NCI-H2029 (cell line): ENCODE measurements at regions not wholly inside any gene's neighbourhood (a gene's known extent, or its start where the extent isn't known, plus 50 kb on each side); places are given as distances from the start of the nearest gene placed in this dataset.

Source experiments
- DNase-seq: peaks from one replicate; lab custom pipeline; 2025; lab: John Stamatoyannopoulos, UW

DNA sequence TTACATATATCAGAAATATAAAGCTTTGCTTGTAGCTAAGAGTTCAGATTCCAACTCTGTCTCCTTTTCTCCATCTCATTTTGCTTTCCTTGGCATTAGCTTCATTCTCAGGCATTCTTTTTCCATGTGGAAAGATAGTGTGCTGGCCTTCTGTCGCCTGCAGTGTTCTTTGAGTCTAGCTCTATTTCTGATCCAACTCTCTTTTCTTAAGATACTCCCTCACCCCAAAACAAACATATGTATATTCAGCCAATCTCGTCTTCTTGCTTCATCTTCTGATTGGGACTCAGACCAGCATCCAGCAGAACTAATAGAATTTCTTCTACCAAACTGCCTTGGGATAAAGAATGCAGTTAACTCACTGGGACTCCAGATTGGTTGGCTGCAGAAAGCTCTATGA, 532.2 kb downstream of the MID1IP1 start:
- no peak for DNase-seq

DNA sequence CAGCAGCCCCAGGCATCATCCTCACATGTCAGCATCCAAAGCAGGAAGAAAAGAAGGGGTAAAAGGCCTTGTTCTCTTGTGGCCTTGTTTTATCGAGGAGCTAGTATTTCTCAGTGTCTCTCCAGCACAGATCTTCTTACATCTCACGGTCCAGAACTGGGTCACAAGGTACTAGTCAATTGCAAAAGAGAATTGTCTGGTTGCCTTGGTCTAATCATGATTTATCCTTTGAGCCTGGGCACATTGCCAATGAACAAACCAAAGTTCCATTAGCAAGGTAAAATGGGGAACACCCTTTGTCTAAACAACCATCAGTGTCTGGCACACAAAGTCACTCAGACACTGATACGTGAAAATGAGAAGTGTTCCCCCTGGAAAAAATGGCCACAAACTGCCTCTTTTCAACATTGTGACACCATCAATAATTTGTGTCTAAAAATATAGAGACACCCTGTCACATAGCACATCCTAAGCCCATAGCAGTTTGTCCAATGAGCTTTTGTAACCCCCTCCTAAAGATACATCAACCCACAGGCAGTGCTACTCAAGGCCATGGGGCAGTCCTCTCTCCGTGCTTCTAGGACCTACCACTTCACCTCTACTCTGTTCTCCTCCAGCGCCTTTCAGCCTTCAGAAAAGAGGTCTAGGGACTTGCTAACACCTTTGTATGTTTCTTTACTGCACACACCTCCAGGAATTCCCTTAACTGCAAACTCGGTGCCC, 534.4 kb downstream of the MID1IP1 start:
- peak; percentile 9 for DNase-seq

DNA sequence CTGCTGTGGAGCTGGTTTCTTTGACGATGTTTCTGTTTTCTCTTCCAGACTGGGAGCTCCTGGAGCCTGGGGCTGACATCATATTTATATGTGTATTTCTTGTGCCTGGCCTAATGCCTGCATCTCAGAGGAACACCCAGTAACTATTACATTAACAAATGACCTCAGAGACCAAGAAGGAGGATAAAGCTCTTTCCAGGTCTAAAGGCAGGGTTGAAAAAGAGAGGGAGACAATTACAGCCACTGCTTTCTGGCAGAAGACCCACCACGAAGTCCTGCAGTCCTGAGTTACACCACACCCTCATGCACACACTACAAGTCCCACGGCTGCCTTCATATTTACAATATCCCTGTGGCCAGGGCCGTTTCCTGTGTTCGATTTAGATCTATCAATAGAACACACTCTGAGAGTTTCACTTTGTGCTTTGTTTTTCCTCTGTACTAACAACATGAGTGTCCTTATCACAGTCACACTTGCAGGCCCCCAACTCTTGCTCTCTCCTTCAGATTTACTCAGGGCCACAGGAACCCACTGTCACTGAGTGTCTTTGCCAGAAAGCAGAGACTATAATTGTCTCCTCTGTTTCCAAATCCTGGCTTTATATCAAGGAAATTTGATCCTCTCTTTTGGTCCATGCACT, 535.5 kb downstream of the MID1IP1 start:
- DNase-seq: peak; percentile 58

DNA sequence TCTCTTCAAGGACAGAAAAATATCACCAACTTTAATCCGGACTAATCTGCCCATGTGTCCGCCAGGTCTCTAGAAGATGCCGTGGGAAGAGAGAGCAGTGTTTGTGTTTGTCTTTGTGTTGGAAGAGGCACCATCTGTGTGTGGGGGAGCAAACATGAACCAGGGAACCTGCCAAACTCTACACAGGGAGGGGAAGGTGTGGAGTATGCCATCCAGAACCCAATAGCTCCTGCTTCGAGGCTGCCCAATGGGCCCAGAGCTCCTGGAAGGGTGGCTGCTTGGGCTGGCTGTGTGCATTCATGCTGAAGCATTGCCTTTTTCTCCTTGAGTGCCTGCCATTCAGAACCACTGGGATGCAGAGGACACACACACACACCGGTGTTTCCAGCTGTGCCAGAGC, 536.2 kb downstream of the MID1IP1 start:
- DNase-seq: peak; percentile 68

DNA sequence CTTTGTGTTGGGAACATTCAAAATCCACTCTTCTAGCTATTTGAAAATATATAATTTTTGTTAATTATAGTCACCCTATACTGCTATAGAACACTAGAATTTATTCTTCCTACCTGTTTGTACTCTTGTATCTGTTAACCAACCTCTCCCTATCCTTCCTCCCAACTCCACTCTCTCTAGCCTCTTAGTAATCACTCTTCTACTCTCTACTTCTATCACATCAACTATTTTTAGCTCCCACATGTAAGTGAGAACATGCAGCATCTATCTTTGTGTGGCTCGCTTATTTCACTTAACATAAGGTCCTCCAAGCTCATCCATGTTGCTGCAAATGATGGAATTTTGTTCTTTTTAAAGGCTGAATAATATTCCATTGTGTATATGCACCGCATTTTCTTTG, 537.3 kb downstream of the MID1IP1 start:
- no peak for DNase-seq

DNA sequence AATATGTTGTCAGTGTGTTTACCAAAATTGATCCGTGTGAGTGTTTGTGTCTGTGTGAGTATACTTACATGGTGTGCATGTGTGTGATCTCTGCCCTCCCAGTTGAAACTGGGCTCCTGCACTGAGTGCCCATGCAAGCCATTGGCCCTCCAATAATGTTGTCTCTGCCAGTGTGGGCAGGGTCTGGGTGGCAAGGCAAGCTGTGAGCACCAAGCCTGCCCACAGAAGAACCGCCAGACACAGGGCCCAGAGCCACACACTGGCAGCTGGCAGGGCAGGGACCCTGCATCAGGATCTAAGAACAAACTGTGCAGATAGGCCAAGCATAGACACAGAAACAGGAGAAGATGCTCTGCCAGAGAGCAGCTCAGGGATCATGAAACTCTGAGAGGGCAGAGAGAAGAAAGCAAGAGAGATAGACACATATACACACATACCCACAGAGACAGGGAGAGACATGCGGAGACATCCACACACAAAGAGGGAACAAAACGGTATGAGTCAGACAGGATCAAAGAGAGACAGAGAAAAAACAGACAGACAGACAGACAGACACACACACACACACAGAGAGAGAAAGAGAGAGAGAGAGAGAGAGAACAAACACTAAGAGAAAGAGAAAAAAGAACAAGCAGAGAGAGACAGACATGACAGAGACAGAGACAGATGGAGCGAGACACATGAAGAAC, 555.0 kb downstream of the MID1IP1 start:
- no peak for DNase-seq

DNA sequence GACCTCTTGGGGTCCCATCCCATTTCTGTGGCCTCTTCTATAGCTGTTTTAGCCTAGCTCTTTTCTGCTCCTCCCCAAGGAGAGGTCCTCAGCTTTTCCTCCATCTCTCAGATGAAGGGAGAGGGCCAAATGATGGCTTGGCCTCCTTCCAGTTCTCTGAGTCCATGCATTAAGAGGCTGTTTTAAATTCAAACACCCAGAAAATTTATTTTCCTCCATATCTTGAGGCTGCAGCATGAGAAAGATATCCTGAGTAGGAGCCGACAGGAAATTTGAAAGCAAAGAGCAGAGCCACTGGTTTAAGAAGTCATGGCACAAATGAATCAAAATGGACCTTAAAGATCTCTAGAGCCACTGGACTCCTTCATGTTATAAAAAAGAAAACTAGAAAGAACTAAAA, 558.8 kb downstream of the MID1IP1 start:
- no peak for DNase-seq

DNA sequence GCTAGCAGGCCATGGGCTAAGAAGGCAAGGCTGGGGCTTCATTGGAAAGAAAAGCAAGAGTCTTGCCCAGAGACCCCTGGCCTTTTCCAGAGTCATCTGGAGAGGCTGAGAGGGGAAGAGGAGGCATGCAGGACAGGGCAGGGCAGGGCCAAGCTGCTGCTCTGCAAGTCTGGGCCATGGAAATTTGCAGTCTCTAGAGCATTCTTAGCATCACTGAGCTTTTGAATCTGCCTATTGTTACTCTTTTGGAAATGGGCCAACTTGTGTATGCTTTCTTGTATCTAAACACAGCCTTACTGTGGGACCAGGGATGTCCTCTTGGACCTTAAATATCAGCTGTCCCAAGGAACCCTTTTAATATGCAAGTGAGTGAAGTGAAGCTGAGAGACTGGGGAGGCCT, 560.5 kb downstream of the MID1IP1 start:
- DNase-seq: no peak

DNA sequence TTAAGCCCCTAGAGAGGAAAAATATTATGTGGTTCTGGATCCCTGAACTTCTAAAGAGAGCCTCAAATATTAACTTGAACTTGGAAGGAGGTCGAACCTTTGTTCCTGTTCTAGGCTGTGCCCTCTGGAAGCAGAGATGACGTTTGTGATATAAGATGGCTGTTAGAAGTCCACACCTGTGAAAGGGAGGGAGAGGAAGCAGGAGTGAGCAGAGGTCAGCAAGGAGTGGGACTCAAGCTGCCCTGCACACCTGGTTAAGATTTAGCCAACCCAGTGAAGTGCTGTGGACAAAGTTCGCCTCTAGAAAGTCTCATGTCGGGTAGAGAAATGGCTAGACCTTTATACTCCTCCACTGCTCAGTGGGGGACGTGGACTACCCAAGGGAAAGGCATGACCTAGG, 566.2 kb downstream of the MID1IP1 start:
- no peak for DNase-seq

DNA sequence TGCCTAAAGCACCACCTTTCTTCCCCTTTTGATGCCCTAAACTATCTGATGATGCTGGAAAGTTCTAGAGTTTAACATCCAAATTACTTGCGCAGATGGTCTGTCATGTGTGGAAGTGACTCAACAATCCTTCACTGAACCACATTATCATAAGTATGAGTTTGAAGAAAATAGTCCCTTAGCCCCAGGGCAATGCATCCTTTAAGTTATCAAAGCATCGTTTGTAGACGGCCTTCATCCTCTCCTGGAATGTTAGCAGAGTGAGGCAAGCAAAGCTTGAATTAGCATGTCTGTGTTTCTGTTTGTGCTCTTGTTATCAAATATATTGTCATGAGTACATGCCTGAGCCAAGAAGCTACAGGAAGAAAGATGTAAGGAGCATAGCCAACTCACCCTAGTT, 570.9 kb downstream of the MID1IP1 start:
- DNase-seq: no peak

DNA sequence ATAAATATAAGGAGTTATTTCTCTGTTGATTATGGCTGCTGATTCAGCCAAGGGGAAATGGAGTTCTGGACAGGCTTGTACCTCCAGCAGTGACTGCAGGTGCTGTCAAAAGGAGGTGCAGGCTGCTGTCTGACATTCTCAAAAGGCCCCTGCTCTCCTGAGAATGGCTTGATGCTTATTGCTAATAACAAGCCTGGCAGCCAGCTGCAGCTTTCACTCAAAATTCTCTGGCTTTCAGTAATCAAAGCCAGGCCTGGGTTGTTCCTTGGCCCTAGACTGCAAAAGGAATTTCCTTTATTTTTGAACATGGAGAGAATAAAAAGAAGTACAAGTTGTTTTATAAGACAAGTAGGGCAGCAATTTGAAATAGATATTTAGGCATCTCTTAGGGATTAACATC, 575.9 kb downstream of the MID1IP1 start:
- DNase-seq: no peak

DNA sequence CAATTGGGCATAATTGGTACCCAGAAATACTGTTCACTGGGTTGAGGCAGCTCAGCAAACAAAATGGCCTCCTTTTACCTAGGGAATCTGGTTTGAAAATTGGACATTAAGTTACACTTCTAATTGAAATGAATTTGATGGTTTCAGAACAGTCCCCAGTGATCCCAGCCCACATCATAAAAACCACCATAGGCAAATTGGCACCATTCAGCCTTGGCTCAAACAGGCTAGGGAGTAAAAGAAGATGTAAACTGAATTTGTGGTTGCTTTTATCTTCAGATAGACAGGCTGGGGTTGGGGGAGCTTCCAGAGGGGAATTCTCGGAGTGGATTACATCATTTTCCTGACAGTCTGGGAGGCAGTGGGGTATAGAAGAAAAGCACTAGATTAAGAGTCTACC, 576.5 kb downstream of the MID1IP1 start:
- DNase-seq: no peak

DNA sequence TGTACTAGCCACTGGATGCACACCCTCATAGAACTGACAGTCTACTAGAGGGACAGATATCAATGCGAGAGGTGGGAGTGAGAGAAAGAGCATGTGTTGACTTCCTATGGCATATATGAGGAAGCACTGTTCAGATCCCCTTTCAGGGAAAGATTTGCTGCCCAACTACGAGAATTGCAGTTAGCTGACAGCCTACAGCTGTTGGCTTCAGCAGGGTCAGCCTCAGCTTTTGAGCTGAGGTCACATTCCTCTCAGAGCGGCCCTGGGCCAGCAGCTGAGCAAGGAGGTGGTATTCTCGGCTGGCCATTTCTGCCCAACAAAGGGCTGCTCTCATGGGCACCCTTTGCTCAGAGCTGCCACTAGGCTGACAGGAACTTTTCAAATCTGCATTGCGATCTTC, 580.2 kb downstream of the MID1IP1 start:
- no peak for DNase-seq

DNA sequence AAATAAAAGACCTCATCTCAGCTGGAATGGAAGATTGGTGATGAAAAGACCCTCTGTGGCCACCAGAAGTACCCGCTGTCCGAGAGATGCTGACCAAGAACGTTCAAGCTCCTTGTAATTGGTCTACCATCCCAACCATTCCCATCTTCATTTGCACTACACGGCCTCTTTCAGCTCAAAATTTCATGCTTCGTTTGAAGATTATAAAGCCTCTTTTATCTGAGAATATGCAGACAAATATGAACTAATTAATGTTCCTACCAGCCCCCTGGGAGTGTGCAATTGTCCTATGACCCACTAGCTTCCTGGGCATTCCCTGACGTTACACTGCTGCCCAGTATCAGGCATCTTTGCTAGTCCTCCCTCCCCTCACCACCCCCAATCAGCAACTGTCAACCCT, 583.7 kb downstream of the MID1IP1 start:
- no peak for DNase-seq

DNA sequence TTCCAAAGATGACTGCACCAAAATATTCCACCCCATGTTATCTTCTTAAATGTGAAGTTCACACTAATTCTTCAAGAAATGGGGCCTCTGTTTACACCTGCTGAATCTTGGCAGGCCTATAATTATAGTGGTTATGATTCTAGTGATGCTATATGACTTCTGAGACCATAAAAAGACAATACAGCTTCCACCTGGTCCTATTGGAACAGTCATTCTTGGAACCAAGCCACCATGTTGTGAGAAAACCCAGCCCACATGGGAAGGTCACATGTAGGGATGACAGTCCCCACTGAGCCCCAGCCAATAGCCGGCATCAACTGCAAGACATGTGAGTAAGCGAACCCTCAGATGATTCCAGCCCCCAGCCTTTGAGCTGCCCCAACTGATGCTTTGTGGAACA, 587.5 kb downstream of the MID1IP1 start:
- no peak for DNase-seq

DNA sequence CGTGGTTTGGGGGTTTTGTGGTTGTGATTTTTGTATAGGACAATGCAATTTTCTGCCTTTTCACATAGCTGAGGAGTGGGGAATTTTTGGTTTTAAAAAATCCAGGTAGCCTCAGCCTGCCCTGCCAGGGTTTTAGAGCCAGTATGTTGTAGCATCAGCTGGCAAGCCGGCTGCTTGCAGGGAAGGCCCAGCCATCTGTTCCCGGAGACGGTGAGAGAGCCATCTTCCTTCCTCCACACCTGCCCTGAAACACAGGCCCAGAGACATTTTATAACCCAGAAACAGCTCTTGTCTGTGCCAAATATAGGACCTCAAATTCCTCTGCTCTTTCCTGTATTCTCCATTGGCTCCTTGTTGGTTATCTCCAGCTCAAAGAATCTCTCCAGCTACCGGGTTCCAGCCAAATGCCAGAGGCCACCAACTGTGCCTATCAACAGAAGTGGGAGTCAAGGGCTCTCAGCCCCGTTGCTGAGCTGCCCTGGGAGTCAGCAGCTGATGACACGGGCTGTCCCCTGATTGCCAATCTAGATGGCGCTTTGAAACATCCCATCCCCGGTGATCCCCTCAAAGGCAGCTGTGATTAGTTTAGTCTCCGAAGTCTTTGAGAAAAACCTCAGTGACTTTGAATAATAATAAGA, 595.2 kb downstream of the MID1IP1 start:
- peak; percentile 40 for DNase-seq

DNA sequence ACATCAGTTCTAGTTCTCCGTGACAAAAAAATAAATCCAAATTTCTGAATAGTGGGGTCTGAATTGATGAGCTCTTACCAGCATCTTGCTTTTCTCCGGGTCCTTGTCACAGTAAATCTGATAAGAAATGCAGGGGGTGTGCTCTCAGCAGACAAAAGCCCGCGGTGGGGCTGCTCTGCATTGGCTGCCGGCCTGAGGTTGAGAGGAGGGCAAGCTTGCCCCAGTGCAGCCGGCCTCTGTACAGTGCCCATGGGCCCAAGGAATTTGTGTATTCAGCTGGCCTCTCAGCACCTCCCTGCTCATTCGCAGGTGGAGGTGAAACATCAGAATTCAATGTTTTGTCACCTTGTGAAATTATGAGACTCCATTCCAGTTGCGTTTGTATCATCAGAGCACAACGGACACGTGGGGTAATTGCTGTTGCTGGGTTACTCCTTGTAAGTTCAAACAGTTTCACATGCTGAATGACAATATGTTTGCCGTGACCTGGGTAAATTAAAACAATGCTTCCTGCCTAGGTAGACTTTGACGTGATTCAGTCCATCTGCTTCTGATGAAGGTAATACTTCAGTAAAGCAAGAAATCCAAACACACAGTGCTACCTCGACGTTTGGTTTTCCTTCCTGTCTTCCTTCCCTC, 596.4 kb downstream of the MID1IP1 start:
- peak; percentile 73 for DNase-seq

DNA sequence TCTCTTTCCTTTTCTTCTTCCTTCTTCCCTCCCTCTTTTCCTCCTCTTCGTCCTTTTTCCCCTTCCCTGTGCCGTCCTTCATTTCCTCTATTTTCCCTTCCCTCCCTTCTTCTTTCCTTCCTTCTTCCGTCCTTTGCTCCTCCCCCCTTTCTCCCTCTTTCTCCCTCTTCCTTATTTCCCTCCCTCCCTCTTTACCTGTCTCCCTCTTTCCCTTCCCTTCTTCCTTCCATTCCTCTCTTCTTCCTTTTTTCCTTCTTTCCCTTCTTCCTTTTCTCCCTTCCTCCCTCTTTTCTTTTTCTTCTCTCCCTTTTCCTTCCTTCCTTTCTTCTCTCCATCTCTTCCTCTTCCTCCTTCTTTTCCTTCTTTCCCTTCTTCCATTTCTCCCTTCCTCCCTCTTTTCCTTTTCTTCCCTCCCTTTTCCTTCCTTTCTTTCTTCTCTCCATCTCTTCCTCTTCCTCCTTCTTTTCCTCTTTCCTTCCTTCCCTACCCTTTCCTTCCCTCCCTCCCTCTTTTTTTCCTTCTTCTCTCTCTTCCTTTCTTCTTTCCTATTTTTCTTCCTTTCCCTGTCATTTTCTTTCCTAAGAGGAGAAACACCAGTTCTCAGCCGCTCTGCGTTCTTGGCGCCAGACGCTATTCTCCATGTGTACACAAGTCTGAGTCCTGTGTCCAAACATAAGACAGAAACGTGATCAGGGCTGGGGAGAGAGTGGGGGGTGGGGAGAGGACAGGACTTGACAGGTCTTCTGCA, 597.1 kb downstream of the MID1IP1 start:
- peak; percentile 22 for DNase-seq

DNA sequence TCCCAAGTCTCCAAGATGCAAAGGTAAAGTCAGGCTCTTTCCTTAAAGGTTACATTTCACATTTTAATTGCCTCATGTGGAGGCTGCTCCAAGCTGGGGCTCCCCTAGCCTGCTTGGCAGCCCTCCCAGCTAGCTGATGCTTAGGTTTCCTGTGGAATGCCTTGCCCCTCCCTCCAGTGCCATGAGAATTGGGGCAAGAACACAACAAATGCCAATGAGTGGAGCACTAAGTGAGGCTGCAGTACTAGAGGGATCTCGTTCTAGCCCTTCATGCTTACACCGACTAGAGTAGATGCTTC, 597.7 kb downstream of the MID1IP1 start:
- DNase-seq: no peak

DNA sequence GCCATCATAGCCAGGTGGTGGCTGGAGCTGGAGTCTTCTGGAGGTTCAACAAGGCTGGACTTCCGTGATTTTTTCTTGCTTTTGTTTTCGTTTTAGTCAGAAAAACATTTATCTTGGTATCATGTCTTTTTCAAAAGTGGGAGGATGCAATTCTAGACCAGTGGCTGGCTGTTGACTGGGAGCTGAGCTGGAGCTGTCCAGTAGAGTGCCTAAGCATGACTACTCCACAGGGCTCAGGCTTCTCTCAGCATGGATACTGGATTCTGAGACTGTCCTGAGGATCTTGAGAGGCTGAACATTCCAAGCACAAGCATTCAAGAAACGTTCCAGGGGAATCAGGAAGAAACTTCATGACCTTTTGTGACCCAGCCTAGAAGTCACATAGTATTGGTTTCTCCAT, 598.1 kb downstream of the MID1IP1 start:
- no peak for DNase-seq

DNA sequence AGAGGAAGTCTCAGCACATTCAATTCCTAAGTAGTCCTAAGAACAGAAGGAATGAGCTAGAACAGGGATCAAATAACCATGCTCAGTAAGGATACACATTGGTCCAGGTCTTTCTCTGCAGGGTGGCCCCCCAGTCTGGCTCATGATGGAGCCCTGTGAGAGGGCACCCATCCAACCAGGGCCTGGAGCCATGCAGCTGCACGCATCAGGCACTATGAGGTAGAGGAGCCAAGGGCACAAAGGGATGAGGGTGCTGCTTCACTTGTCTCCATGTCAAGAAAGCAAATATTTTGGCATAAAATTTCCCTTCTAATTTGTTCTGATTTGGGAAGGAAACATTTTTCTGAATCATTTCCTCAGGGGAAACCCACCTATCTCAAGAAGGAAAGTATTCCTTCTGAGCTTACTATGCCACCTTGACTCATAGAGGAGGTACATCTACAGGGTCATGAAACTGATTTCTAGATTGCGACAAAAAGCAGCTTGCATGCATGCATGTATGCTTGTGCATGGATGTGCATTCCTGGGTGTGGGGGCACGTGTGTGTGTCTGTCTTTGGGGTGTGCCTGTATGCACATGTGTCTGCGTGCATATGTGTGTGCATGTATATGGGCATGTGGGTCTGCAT, 600.3 kb downstream of the MID1IP1 start:
- DNase-seq: no peak
